D721Med (cell line): ENCODE measurements at regions not wholly inside any gene's neighbourhood (a gene's known extent, or its start where the extent isn't known, plus 50 kb on each side); places are given as distances from the start of the nearest gene placed in this dataset.

Source experiments
- DNase-seq: peaks from one replicate; pipeline ENCODE4 v3.0.0; 2011; ENCODE audit warnings: low spot score; ENCODE audit not compliant: insufficient read length
- FAIRE-seq: peaks from 2 replicates; lab custom pipeline; 2011; peaks lifted over from hg19 to GRCh38; lab: Jason Lieb, UNC
- CTCF ChIP-seq: IDR thresholded peaks from 2 replicates; pipeline ENCODE4 v1.5.1; 2012; ENCODE audit warnings: mild to moderate bottlenecking, control low read depth; ENCODE audit not compliant: insufficient read depth; ENCODE audit errors: missing control alignments

DNA sequence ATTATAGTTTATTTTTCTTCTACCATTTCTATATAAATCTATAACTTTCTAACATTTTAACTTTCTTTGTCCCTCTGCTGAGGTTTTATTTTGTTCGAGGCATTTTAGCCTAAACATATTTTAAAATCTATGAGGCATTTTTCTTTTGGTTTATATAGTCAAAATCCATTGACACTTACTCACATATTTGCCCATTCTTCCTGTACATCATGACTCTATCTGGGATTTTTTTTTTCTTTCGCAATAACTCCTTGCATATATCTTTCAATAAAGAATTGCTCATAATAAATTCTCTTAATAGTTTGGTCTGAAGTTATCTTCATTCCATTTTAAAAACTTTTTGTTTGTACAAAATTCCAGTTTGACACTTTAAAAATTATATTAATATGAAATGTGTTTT lies 632.3 kb downstream of the TLE4 start:
- DNase-seq = no peak
- TF ChIP-seq CTCF = no peak
- no peak for FAIRE-seq

DNA sequence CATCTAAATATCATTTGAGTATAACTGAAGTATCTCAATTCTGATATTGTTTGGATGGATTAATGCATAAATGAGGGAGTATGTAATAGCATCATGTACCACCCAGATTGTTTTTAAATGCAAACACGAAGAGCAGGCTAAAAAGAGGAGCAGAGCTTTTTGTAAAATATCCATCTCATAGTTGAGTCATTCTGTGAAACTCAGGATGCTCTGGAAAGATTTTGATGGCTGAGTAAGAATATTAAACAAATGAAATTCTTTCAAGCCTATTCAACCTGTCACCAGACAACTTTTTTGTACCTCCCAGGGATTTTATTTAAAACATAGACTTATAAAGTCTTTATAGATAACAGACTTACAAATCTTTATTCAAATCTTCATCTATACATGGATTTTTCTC lies 625.9 kb downstream of the TLE4 start:
- TF ChIP-seq CTCF = no peak
- DNase-seq (no peak), FAIRE-seq (no peak)

GRCh38 chr9:80191108-80191507 lies 619.3 kb downstream of the TLE4 start:
- peak; percentile 32 for FAIRE-seq
- DNase-seq = no peak
- TF ChIP-seq CTCF = no peak

GRCh38 chr9:80188579-80188978 lies 616.8 kb downstream of the TLE4 start:
- no peak for FAIRE-seq
- DNase-seq = no peak
- no peak for TF ChIP-seq CTCF

DNA sequence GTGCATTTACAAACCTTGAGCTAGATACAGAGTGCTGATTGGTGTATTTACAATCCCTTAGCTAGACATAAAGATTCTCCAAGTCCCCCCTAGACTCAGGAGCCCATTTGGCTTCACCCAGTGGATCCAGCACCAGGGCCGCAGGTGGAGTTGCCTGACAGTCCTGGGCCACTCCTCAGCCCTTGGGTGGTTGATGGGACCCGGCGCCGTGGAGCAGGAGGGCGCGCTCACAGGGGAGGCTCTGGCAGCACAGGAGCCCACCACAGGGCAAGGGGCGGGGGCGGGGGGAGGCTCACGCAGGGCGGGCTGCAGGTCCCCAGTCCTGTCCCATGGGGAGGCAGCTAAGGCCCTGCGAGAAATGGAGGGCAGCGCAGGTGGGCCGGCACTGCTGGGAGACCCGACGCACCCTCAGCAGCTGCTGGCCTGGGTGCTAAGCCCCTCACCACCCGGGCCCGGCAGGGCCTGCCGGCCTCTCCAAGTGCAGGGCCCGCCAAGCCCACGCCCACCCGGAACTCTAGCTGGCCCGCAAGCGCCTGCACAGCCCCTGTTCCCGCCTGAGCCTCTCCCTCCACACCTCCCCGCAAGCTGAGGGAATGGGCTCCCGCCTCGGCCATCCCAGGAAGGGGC lies 613.5 kb downstream of the TLE4 start:
- FAIRE-seq = no peak
- no peak for TF ChIP-seq CTCF
- no peak for DNase-seq

- DNase-seq (no peak), FAIRE-seq (no peak)
- no peak for TF ChIP-seq CTCF
These were observed 606.2 kb downstream of the TLE4 start for GRCh38 chr9:80177949-80178480.
